ENCODE measurements at regions not wholly inside any gene's neighbourhood (a gene's known extent, or its start where the extent isn't known, plus 50 kb on each side); places are given as distances from the start of the nearest gene placed in this dataset.

DNA sequence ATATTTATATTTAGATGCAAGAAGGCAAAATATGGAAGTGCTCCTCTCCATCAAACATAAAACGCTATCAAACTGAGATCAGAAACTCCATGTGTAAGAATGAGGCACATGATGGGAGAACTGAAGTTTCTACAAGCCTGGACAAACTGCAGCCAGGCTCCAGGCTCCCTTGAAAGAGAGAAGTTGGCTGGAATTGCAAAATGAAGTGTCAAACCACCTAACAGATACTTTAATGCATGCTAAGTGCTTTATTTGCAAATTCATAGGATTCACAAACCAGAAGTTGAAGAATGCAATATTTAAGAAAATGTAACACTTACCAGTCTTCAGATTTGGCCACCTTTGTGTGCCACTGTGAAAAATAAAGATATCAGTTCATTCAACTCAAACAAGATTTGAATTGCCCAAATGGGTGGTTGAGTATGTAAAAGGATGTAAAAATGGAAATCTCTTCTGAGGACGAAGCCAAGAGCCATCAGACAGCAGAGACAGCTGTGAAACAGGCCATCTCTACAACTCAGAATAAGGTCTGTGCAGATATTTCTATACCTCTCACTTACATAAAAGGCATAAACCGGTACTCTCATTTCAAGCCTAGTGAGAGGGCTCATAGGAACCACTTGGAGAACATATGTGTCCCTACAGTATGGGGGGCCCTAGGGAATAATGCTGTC lies 87.0 kb downstream of the DPPA2 start:
- H3K4me3 ChIP-seq (ENCODE audit: low read depth, low read length): no peak overlapping the region
- no peak for DNase-seq (ENCODE audit: low read depth)
- TF ChIP-seq, protein P1, sequence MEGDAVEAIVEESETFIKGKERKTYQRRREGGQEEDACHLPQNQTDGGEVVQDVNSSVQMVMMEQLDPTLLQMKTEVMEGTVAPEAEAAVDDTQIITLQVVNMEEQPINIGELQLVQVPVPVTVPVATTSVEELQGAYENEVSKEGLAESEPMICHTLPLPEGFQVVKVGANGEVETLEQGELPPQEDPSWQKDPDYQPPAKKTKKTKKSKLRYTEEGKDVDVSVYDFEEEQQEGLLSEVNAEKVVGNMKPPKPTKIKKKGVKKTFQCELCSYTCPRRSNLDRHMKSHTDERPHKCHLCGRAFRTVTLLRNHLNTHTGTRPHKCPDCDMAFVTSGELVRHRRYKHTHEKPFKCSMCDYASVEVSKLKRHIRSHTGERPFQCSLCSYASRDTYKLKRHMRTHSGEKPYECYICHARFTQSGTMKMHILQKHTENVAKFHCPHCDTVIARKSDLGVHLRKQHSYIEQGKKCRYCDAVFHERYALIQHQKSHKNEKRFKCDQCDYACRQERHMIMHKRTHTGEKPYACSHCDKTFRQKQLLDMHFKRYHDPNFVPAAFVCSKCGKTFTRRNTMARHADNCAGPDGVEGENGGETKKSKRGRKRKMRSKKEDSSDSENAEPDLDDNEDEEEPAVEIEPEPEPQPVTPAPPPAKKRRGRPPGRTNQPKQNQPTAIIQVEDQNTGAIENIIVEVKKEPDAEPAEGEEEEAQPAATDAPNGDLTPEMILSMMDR (IDR thresholded peaks at IDR 0.05; ENCODE audit: control insufficient read depth, extremely low read depth, insufficient read depth): no peak

DNA sequence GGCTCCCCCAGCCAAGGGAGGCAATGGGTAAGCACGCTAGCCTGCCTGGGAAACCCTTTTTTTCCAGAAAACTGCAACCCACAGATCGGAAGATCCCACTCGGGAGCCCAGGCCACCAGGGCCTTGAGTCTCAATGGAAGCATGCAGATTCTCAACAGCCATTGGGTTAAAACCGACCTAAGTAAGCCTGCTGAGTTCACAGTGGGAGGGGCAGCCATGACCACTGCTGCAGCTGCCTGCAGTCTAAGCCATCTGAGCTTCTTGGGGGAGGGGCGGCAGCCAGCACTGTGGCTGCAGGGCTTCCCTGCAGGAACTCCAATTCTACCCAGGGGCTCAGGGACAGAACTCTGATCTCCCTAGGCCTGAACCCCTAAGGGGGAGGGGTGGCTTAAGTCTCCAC lies 82.0 kb downstream of the DPPA2 start:
- no peak overlapping the region for H3K4me3 ChIP-seq (ENCODE audit: low read depth, low read length)
- no peak for DNase-seq (ENCODE audit: low read depth)
- TF ChIP-seq, protein P1 (IDR thresholded peaks at IDR 0.05; ENCODE audit: control insufficient read depth, extremely low read depth, insufficient read depth): no peak

DNA sequence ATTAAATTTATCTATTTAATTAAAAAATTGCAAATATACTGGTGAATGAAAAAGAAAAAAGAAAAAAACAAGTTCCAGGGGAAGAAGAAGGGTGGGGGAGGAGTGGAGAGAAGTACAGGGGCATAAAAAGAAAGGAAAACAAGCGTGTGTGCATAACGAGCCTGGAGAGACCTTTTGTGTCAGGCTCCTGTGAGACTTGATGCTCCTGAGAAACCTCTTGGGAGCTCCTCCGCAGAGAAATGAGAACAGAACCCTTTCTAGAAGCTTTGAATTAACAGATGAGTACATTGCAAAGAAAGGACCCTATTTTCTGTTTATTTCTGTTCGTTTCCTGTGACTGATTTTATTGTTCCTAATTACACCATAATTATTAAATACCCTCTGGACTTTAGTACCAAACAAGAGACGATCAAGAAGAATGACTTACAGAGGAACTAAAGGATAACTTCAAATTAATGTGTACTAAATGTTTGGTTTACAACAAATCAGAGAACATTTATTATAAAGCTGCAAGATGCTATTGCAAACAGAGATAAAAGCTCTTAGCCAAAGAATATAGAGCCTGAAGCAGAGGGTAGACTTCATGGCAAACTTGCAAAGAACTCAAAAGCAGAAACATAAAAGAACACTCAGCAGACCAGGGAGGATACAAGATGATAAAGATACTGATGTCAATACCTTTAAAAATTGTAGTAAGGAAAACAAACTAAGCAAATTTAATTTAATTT lies 74.7 kb downstream of the DPPA2 start:
- TF ChIP-seq, protein P1 (IDR thresholded peaks at IDR 0.05; ENCODE audit: control insufficient read depth, extremely low read depth, insufficient read depth): no peak
- DNase-seq (ENCODE audit: low read depth): no peak
- H3K4me3 ChIP-seq (ENCODE audit: low read depth, low read length): no peak overlapping the region

DNA sequence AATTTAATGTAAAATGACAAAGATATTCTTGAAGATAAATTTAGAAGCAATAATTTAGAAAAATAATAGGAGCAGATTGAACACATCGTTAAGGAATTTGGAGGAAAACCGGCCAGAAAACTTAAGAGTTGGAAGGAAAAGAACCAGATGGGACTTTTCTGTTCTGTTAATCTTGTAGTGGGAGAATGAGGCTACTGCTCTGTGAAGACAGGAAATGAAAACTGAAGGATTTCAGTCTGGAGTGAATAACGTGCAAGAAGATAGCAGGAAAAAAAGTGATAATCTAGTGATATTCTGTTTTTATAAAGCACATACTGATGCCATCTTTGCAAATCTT lies 74.2 kb downstream of the DPPA2 start:
- TF ChIP-seq, protein P1 (IDR thresholded peaks at IDR 0.05; ENCODE audit: control insufficient read depth, extremely low read depth, insufficient read depth): no peak
- no peak overlapping the region for H3K4me3 ChIP-seq (ENCODE audit: low read depth, low read length)
- DNase-seq (ENCODE audit: low read depth): no peak

Measured in LNCaP clone FGC (cell line).